Activated CD4-positive, alpha-beta T cell treated with anti-CD3 and anti-CD28 coated beads, Interleukin-2, amount 50 U/mL, for 24 hours (primary cell): ENCODE measurements at regions not wholly inside any gene's neighbourhood (a gene's known extent, or its start where the extent isn't known, plus 50 kb on each side); places are given as distances from the start of the nearest gene placed in this dataset.
"Not testable (repeated sequence)": the region's sequence is repeated elsewhere in the genome, so short reads cannot be mapped to it uniquely, and the experiment has no call there.

ENCODE experiments used
- DNase-seq, 2 donors: peaks; one replicate each; pipeline ENCODE4 v3.0.0-alpha.2; 2020; ENCODE audit warnings: low read depth in 1 of 2, low spot score in 1 of 2

DNA sequence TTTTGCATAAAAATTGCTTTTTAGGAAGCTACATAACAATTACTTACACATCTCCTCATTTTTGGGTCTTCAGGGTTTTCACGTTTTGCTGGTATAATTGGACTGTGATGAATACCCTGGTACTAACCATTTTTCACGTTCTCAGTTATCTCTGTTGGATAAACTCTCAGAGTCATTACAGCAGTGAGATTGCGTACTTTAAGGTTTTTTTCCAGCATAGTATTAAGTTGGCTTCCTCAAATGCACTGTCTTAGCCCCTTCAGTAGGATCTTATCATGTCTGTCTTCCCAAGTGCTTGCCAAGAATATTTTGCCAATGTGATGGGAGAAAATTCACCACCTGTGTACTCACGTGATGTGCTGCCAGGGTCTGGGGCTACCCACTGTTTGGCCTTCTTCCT is 342.5 kb downstream of the TEX29 start:
- no peak for DNase-seq

DNA sequence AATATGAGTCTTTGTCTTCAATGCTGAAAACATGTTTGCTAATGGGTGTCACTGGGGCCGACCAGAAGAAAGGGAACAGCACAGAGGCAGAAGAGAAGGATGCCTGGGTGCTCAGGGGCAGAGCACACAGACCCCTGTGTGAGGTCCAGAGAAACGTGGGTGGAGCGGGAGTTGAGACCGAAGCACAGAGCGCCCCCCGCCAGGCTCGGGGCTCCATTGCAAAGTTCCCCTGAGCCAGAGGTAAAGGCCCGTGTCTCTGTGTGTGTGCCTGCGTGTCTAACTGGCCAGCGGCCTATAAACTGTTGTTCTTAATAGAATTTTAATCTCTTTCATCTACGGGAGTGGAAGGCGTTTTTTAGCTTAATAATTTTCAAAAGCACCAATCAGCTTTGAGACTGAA is 343.1 kb downstream of the TEX29 start:
- no peak for DNase-seq

DNA sequence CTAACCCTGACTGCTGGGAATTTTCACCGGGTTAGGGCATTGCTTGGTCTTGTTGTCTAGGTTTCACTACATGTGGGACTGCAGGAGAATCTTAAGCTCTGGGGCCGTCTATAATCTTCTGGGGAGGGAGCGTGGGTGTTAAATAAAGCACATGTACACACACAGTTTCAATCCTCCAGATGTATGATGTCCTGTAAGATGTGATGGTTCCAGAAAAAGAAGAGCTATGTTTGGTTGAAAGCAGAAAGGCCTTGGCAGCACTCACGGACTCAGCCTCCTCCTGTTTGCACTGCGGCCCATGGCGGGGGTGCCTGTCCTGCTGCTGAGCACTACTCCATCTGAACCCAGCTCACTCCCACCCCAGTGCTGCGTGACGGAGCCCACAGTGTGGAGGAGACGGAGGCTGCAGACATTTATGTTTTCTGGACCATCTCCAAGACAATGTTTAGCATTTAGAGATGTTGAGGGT is 343.5 kb downstream of the TEX29 start:
- no peak for DNase-seq

DNA sequence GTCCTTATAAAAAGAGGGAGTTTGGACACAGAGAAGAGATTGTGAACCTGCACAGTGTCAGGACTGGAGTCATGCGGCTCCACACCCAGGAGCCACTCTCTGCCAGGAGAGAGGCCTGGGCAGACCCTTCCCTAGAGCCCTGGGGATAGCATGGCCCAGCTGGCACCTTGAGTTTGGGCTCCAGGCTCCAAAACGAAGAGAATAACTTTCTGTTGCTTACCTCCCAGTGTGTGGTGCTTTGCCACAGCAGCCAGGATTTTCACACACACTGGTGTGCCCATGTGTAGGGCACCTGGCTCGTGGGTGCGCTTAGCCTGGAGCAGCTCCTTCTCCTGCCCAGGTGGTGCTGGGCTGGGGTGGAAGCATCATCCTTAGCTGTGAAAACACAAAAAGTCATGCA is 344.3 kb downstream of the TEX29 start:
- DNase-seq, result no peak

DNA sequence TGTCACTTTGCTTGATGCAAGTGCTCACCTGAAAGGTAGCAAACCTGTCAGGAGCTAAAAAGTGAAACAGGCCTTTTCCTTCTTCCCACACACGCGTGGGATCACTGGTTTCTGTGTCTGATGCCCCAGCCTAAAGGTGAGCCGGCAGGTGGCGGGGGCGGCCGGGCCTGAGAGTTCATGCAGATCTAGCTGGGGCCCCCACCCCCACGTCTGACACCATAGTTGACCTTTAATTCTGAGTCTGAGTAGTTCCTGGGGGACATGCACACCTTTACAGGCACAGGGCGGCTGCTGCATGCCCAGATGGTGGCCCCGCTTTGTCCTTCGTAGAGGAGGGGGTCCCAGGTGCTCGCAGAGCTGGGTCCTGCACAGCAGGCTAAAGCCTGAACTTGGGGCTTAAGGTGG is 345.3 kb downstream of the TEX29 start:
- DNase-seq, result no peak

DNA sequence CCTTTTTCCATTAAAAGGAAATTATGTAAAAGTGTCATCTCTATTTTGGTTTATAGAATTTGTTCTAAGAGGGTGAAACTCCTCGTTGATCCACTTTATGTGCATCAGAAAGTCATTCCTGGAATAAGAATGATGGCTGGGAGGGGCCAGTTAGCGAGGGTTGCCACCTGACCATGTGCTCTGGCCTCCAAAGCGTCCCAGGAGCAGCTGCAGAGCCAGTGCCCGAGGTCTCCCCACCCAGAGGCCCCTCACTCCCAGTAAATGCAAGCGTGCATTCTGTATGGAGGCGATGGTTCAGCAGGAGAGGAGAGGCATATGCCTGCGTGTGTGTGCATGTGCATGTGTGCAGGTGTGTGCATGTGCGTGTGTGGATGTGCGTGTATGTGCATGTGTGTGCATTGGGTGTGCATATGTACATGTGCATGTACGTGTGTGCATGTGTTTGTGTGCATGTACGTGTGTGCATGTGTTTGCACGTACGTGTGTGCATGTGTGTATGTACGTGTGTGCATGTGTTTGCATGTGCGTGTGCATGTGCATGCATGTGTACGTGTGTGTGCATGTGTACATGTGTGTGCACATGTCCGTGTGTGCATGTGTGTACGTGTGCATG is 345.8 kb downstream of the TEX29 start:
- no peak for DNase-seq

DNA sequence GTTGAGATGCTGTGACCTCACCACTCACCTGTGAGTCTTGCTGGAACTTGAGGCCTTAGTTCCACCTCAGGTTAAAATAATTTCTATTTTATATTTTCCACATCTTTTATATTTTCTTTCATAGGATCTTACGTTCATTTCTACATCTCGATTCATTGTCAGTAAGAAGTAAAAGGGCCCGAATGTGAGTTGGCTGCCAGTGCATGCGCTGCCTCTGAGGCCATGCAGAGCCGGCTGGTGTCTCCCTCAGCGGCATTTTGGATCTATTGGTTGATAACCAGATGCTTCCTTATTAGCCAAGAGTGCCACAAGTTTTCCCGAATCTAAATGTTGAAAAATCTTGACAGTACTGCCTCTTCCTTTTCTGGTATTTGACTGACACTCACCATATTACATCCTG is 347.3 kb downstream of the TEX29 start:
- DNase-seq, result no peak

DNA sequence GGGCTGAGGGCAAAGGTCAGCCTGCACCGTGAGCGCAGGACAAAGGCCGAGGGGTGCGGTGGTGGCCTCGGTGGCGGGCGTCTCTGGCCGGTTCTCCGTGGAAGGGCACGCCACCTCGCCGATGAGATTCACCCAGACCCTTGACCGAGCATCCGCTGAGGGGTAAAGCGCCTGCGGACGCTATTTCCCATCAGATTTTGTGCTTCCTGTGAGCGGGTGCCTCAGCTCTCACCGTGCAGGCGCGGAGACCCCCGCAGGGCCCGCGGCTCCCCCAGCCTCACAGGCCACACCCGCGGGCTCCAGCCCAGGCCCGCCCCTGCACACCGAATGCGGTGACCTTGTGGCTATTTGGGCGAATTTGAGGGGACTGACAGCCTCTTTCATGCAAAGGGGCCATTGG is 348.0 kb downstream of the TEX29 start:
- DNase-seq, result no peak

DNA sequence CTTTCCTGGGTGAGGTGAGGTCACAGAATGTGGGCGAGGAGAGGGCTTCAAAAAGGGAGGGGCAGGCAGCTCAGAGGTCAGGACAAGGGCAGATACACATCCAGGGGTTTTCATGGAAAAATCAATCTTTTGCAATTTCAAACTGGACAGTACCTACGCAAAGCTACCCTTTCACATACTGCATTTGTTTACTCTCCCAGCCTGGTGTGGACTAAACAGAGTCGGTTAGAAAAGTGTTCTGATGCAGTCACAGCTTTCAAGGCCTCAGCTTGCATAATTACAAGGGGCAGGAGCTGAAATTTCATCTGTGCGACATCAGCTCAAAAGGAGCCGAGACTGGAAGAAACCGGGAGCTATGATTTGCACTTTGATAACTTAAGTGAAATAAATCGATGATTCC is 351.8 kb downstream of the TEX29 start:
- not testable (repeated sequence) for DNase-seq

DNA sequence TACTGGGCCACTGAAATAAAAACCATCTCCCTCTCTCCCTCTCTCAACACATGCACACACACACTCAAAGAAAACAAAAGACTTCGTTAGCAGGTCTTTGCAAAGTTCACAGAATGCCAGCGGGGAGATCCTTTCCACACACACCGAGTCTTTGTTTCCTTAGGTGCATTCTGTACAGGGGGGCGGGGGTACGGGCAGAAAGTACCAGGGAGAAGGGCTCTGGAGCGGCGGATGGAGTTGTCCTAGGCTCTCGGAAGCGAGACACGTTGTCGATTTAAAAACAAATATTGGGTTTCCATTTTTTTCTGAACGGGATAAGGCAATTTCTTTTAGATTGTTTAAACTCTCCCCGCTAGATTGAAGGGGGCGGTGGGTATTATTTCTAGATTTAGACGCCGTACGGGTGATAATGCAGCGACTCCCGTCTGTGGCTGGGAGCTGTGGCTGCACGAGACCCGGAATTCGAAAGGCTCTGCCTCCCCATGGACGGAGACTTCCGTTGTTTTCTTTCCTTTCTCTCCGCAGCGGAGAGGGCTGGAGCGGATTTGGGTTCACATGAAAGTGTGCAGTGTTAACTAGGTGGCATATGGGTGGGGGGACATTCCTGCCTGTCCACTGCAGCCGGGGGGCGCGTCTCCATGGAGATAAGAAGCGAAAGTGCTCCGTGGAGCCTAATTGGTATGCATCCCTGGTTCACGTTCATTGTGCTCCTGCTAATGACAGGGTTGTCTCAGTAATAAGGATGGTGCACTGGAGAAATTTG is 357.9 kb downstream of the TEX29 start:
- DNase-seq, result not testable (repeated sequence)

DNA sequence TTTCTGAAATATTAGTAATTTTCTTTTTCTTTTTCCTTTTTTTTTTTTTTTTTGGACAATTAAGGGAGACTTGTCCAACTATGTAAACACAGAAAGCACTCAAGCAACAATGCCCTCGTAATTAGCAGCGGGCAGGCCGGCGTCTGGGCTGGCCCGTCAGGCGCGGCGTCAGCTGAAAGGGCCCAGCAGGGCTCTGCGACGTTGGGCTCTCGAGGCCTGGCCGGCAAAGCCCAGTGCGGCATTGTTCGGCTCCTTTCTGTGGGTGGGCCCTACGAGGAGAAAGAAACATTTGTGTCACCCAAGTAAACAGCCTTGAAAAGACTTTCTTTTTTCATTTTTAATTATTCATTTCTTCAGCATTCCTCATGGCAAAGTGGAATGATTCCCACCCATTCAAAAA is 359.2 kb downstream of the TEX29 start:
- not testable (repeated sequence) for DNase-seq

DNA sequence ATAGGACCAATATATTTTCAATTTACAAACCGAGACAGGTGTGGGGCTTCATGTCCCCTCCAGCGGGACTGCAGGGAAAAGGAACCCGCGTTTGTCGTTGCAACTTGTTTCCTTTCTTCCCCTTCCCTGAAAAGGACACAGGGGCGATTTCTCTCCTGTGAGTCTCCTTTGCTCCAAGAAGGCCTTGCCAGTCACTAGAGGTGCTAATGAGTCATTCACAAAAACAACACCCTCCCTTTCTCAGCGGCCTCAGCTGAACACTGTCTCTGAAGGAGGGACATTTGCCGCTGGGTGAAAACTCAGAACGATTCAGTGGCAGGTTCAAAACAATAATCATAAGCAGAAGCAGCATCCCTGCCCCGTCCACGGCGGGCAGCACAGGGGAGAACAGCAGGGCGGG is 359.7 kb downstream of the TEX29 start:
- not testable (repeated sequence) for DNase-seq

DNA sequence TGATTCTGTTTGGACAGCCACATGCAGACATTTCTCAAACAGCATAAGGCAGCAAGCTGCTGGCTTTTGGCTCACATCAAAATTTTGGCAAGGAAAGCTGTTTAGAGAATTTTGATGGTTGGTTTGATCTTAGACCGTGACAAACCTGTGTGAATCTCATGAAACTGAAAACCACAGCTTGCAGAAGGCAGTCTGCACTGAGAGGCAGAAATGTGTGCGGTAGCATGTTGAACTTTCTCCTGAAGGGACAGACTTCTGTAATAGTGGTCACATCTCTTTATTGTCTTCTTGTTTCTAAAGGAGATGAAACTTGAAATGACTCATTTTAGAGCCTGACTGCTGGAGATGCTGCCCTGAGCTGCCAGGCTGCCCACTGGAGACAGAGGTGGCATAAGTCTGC is 371.6 kb downstream of the TEX29 start:
- DNase-seq, result not testable (repeated sequence)

DNA sequence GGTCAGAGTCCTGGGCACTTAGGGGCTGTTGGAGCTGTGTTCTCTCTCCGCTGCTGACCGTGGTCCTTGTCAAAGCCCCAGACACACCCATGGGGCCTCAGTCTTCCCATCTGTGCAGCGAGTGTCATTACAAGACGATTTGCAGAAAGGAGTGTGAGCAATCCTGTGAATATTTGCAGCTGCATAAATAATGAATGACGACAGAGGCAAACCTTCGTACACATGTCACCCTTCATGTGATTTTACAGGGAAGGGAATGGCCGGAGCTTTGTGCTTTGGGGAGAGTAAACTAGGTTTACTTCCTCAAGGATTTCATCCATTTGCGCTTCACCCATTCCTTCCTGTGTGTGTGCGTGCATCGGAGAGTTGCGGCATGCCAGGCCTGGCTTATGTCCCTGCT is 370.8 kb upstream of the SOX1 start:
- not testable (repeated sequence) for DNase-seq

DNA sequence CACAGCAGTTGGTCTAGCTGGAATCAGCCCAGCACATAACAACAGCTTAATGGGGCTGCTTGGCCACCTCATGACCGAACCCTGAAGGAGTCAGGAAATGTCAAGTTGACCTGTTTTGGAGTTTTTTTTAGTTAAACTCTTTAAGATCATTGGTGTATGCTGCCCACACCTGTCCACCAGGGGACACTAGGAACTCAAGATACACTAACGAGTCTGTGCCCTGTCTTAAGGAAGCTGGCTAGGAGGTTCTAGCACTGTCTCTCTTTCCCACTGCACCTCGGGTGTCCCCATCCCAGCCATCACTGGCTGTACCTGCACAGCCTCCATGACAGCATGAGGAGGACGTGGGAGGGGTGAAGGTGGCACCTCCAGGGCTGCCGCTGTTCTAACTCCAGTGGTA is 364.9 kb upstream of the SOX1 start:
- DNase-seq, result not testable (repeated sequence)
